ENCODE measurements at regions not wholly inside any gene's neighbourhood (a gene's known extent, or its start where the extent isn't known, plus 50 kb on each side); places are given as distances from the start of the nearest gene placed in this dataset.
"Not testable (repeated sequence)": the region's sequence is repeated elsewhere in the genome, so short reads cannot be mapped to it uniquely, and the experiment has no call there.

DNA sequence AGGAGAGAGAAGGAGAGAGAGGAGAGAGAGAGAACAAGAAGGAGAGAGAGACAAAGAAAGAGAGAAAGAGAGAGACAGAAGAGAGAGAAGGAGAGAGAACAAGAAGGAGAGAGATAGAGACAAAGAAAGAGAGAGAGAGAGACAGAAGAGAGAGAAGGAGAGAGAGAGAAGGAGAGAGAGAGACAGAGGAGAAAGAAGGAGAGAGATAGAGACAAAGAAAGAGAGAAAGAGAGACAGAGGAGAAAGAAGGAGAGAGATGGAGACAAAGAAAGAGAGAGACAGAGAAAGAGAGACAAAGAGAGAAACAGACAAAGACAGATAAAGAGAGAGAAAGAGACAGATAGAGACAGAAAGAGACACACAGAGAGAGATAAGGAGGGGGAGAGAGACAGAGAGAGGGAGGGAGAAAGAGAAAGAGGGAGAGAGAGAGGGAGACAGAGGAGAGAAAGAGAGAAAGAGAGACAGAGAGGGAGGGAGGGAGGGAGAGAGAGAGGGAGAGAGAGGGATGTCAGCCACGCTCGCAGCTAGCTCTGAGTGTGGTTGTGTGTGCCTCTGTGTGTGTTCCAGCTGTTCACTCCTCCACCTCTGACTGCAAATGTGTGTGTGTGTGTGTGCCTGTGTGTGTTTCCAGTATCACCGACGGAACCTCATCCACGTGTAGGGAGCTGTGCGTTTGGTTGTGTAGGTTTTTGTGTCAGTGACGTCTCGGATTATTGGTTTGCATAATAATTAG lies 105.8 kb downstream of the CRLF2 start:
- Mint-ChIP-seq H3K27me3 (ENCODE audit: unreplicated experiment) (peaks cover 17% of the 10 kb centered on the region), H3K4me1 (ENCODE audit: unreplicated experiment) (no peaks in the 10 kb centered on the region), H3K9me3 (ENCODE audit: unreplicated experiment) (no peaks in the 10 kb centered on the region), H3K27ac (ENCODE audit: unreplicated experiment) (no peak overlapping the region), H3K36me3 (ENCODE audit: unreplicated experiment) (no peaks in the 10 kb centered on the region), H3K4me3 (ENCODE audit: unreplicated experiment) (no peak overlapping the region)
- DNase-seq (ENCODE audit: extremely low spot score, unreplicated experiment) = no peak
- TF ChIP-seq, protein P1, sequence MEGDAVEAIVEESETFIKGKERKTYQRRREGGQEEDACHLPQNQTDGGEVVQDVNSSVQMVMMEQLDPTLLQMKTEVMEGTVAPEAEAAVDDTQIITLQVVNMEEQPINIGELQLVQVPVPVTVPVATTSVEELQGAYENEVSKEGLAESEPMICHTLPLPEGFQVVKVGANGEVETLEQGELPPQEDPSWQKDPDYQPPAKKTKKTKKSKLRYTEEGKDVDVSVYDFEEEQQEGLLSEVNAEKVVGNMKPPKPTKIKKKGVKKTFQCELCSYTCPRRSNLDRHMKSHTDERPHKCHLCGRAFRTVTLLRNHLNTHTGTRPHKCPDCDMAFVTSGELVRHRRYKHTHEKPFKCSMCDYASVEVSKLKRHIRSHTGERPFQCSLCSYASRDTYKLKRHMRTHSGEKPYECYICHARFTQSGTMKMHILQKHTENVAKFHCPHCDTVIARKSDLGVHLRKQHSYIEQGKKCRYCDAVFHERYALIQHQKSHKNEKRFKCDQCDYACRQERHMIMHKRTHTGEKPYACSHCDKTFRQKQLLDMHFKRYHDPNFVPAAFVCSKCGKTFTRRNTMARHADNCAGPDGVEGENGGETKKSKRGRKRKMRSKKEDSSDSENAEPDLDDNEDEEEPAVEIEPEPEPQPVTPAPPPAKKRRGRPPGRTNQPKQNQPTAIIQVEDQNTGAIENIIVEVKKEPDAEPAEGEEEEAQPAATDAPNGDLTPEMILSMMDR (IDR thresholded peaks at IDR 0.05) = no peak

DNA sequence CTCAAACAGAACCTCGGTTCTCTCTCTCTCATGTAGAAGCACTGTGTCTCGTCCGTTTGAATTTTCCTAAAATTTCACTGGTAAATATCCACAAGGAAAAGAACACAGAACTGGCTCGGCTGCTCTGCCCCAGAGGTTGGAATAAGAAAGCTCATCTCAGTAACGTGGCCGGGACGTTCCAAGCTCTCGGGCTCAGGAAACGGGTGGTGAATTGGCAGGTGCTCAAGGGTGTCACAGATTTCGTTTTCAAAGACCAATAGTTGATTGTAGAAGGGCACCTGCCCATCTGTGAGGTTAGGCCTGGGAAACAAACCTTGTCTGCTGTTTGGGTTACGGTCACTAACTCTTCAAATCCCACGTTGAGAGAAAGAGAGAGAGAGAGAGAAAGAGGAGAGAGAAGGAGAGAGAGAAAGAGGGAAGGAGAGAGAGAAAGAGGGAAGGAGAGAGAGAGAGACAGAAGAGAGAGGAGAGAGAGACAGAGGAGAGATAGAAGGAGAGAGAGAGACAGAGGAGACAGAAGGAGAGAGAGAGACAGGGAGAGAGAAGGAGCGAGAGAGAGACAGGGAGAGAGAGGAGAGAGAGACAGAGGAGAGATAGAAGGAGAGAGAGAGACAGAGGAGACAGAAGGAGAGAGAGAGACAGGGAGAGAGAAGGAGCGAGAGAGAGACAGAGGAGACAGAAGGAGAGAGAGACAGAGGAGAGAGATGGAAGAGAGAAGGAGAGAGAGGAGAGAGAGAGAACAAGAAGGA lies 106.6 kb downstream of the CRLF2 start:
- H3K4me3 Mint-ChIP-seq (ENCODE audit: unreplicated experiment) = no peak overlapping the region
- no peaks in the 10 kb centered on the region for H3K4me1 Mint-ChIP-seq (ENCODE audit: unreplicated experiment)
- H3K9me3 Mint-ChIP-seq (ENCODE audit: unreplicated experiment) = no peaks in the 10 kb centered on the region
- peaks cover 12% of the 10 kb centered on the region for H3K27me3 Mint-ChIP-seq (ENCODE audit: unreplicated experiment)
- DNase-seq (ENCODE audit: extremely low spot score, unreplicated experiment) = no peak
- H3K27ac Mint-ChIP-seq (ENCODE audit: unreplicated experiment) = no peak overlapping the region
- TF ChIP-seq, protein P1 (IDR thresholded peaks at IDR 0.05) = no peak
- H3K36me3 Mint-ChIP-seq (ENCODE audit: unreplicated experiment) = no peaks in the 10 kb centered on the region

DNA sequence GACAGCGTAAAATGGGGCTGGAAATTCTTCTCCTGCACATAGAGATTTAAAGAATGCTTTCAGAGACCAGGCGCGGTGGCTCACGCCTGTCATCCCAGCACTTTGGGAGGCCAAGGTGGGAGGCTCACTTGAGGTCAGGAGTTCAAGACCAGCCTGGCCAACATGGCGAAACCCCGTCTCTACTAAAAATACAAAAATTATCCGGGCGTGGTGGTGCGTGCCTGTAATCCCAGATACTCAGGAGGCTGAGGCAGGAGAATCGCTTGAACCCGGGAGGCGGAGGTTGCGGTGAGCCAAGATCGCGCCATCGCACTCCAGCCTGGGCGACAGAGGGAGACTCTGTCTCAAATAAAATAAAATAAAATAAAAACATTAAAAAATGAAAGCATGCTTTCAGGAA lies 107.4 kb downstream of the CRLF2 start:
- not testable (repeated sequence) for H3K4me3 Mint-ChIP-seq (ENCODE audit: unreplicated experiment); H3K27ac Mint-ChIP-seq (ENCODE audit: unreplicated experiment); H3K4me1 Mint-ChIP-seq (ENCODE audit: unreplicated experiment); H3K36me3 Mint-ChIP-seq (ENCODE audit: unreplicated experiment); DNase-seq (ENCODE audit: extremely low spot score, unreplicated experiment); H3K9me3 Mint-ChIP-seq (ENCODE audit: unreplicated experiment)
- H3K27me3 Mint-ChIP-seq (ENCODE audit: unreplicated experiment) = peaks cover 11% of the 10 kb centered on the region

DNA sequence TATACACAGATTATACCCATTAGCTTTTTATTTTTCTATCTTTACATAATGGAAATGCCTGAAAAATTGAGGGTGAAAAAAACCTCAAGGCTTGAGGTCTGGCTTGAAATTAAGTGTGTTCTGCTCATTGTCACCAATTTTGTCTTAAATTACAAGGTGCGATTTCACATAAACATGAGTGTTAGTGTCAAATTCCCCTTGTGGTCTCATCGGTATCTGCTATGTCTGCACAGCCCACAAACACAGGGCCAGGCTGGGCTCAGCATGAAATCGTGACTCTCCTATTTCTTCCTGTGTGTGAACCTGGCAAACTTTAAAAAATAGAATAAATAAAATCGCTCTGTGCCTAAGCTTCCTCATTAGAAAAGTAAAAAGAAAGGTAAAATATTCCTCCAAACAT lies 109.1 kb downstream of the CRLF2 start:
- Mint-ChIP-seq H3K9me3 (ENCODE audit: unreplicated experiment) (no peaks in the 10 kb centered on the region), H3K4me3 (ENCODE audit: unreplicated experiment) (no peak overlapping the region), H3K27ac (ENCODE audit: unreplicated experiment) (no peak overlapping the region), H3K4me1 (ENCODE audit: unreplicated experiment) (no peaks in the 10 kb centered on the region), H3K27me3 (ENCODE audit: unreplicated experiment) (peaks cover 9% of the 10 kb centered on the region), H3K36me3 (ENCODE audit: unreplicated experiment) (no peaks in the 10 kb centered on the region)
- DNase-seq (ENCODE audit: extremely low spot score, unreplicated experiment) = no peak
- TF ChIP-seq, protein P1 (IDR thresholded peaks at IDR 0.05) = no peak

DNA sequence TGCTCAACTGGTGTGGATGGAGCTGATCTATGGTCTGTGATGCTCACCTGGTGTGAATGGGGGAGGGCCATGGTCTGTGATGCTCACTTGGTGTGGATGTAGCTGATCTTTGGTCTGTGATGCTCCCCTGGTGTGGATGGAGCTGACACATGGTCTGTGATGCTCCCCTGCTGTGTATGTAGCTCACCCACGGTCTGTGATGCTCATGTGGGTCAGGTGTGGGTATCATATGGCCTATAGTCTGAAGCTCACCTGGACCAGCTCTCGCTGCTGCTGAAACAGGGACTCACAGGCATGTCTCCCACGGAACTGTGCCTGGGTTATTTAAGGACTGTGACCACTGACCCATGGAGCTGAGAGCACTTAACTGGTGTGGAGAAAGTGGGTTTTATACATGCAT lies 109.7 kb downstream of the CRLF2 start:
- TF ChIP-seq, protein P1 (IDR thresholded peaks at IDR 0.05) = no peak
- H3K4me3 Mint-ChIP-seq (ENCODE audit: unreplicated experiment) = no peak overlapping the region
- H3K27me3 Mint-ChIP-seq (ENCODE audit: unreplicated experiment) = peaks cover 8% of the 10 kb centered on the region
- H3K36me3 Mint-ChIP-seq (ENCODE audit: unreplicated experiment) = no peaks in the 10 kb centered on the region
- H3K27ac Mint-ChIP-seq (ENCODE audit: unreplicated experiment) = no peak overlapping the region
- DNase-seq (ENCODE audit: extremely low spot score, unreplicated experiment) = no peak
- H3K4me1 Mint-ChIP-seq (ENCODE audit: unreplicated experiment) = no peaks in the 10 kb centered on the region
- no peaks in the 10 kb centered on the region for H3K9me3 Mint-ChIP-seq (ENCODE audit: unreplicated experiment)

DNA sequence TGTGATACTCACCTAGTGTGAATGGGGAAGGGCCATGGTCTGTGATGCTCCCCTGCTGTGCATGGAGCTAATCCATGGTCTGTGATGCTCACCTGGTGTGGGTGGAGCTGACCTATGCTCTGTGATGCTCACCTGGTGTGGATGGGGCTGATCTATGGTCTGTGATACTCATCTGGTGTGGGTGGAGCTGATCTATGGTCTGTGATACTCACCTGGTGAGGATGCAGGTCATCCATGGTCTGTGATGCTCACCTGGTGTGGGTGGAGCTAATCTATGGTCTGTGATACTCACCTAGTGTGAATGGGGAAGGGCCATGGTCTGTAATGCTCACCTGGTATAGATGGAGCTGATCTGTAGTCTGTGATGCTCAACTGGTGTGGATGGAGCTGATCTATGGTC lies 110.2 kb downstream of the CRLF2 start:
- H3K36me3 Mint-ChIP-seq (ENCODE audit: unreplicated experiment); H3K27me3 Mint-ChIP-seq (ENCODE audit: unreplicated experiment); H3K27ac Mint-ChIP-seq (ENCODE audit: unreplicated experiment); DNase-seq (ENCODE audit: extremely low spot score, unreplicated experiment); H3K4me3 Mint-ChIP-seq (ENCODE audit: unreplicated experiment); H3K9me3 Mint-ChIP-seq (ENCODE audit: unreplicated experiment); H3K4me1 Mint-ChIP-seq (ENCODE audit: unreplicated experiment): not testable (repeated sequence)

Data from osteocyte (in vitro differentiated cells).